ENCODE measurements at regions not wholly inside any gene's neighbourhood (a gene's known extent, or its start where the extent isn't known, plus 50 kb on each side); places are given as distances from the start of the nearest gene placed in this dataset.
"Not testable (repeated sequence)": the region's sequence is repeated elsewhere in the genome, so short reads cannot be mapped to it uniquely, and the experiment has no call there.

DNA sequence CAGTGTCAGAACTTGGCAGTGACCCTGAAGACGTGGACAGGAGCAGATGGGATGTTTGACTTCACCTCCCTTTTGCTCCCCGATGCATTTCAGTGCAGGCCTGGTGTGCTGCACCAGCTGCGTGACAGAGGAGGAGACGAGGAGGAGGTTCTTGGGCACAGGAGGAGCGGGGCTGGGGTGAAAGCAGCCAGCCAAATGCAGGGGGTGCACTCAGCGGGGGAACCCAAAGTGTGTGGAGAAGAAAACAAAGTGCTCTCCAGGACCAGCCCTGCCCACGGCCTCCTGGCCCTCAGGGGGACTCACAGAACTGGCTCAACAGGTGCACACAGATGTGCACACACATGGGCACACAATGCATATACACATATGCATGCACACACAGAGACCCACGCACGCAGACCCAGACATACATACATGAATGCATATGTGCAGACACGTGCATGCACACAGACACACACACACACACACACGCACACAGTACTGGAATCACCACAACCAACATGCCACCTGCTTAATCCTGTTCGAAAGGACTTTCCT, 91.7 kb upstream of the SFSWAP start:
- DNase-seq: no peak
- Histone ChIP-seq H3K27ac (no peak overlapping the region), H3K4me3 (no peak overlapping the region), H3K9me3 (replicated peaks) (no peaks in the 10 kb centered on the region), H3K27me3 (no peaks in the 10 kb centered on the region), H3K36me3 (no peaks in the 10 kb centered on the region), H3K4me1 (peaks cover 43% of the 10 kb centered on the region)

- no peak overlapping the region for H3K27ac ChIP-seq
- no peaks in the 10 kb centered on the region for H3K36me3 ChIP-seq
- H3K4me1 ChIP-seq: peaks cover 40% of the 10 kb centered on the region
- no peaks in the 10 kb centered on the region for H3K27me3 ChIP-seq
- DNase-seq: no peak
- no peaks in the 10 kb centered on the region for H3K9me3 ChIP-seq (replicated peaks)
- H3K4me3 ChIP-seq: no peak overlapping the region
Measured at GRCh38 chr12:131619736-131620506, 91.0 kb upstream of the SFSWAP start.

GRCh38 chr12:131620520-131620919, 90.4 kb upstream of the SFSWAP start:
- H3K27ac ChIP-seq: peak overlapping the region; percentile 91
- H3K9me3 ChIP-seq (replicated peaks): no peaks in the 10 kb centered on the region
- H3K36me3 ChIP-seq: no peaks in the 10 kb centered on the region
- peak overlapping the region; percentile 52 for H3K4me3 ChIP-seq
- DNase-seq: peak; percentile 65 to 83
- H3K27me3 ChIP-seq: no peaks in the 10 kb centered on the region
- peaks cover 38% of the 10 kb centered on the region for H3K4me1 ChIP-seq

DNA sequence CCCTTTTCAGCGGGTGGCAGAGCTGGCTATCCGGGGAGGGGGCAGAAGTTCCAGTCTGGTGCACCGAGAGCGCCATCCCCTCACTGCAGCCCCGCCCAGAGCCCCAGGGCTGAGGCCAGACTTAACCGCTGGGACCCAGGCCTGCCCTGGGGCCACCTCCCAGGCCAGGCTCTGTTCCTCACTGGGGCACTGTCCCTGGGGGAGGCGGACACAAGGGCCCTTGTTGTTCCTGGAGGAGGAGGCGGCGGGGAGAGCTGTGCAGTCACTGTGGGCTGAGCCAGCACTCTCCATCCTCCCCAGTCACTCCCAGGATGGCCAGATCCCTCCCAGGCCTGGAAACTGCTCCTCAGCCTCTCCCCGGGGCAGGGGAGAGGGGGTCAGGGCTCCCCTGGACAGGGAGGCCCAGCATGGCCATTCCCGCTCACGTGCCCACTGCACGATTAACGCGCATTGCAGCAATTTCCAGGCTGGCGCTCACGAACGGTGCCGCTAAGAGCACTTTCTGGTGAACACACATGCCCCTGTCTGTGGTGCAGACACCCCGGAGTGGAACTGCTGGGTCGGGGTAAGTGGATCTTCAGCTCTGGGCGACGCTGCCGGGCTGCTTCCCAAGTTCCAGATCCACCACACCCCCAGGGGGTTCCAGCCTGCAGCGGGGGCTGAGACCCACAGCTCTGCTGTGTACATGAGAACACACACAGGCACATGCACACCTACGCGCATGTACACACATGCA, 89.8 kb upstream of the SFSWAP start:
- H3K27me3 ChIP-seq: no peaks in the 10 kb centered on the region
- peak; percentile 67 to 73 for DNase-seq

GRCh38 chr12:131621701-131622421, 89.0 kb upstream of the SFSWAP start:
- Histone ChIP-seq H3K4me3 (peak overlapping the region; percentile 52), H3K27ac (peak overlapping the region; percentile 91), H3K9me3 (replicated peaks) (no peaks in the 10 kb centered on the region), H3K36me3 (no peaks in the 10 kb centered on the region), H3K4me1 (peaks cover 30% of the 10 kb centered on the region), H3K27me3 (no peaks in the 10 kb centered on the region)
- peak; percentile 95 for DNase-seq

More for the DNA sequence above, 89.8 kb upstream of the SFSWAP start:
- Histone ChIP-seq H3K36me3 (no peaks in the 10 kb centered on the region), H3K27ac (peak overlapping the region; percentile 91), H3K4me3 (peak overlapping the region; percentile 52), H3K9me3 (replicated peaks) (no peaks in the 10 kb centered on the region), H3K4me1 (peaks cover 37% of the 10 kb centered on the region)

GRCh38 chr12:131622422-131622955, 88.4 kb upstream of the SFSWAP start:
- no peaks in the 10 kb centered on the region for H3K36me3 ChIP-seq
- DNase-seq: no peak
- peaks cover 30% of the 10 kb centered on the region for H3K4me1 ChIP-seq
- H3K27ac ChIP-seq: peak overlapping the region; percentile 91
- H3K4me3 ChIP-seq: no peak overlapping the region
- H3K9me3 ChIP-seq (replicated peaks): no peaks in the 10 kb centered on the region
- H3K27me3 ChIP-seq: no peaks in the 10 kb centered on the region

- not testable (repeated sequence) for H3K36me3 ChIP-seq; H3K4me3 ChIP-seq; H3K27me3 ChIP-seq; H3K9me3 ChIP-seq (replicated peaks)
- Histone ChIP-seq H3K4me1 (peaks cover 30% of the 10 kb centered on the region), H3K27ac (peak overlapping the region; percentile 72)
- DNase-seq: peak; percentile 46 to 61
Measured at GRCh38 chr12:131623404-131624368, 87.2 kb upstream of the SFSWAP start.

GRCh38 chr12:131624369-131624739, 86.5 kb upstream of the SFSWAP start:
- H3K27me3 ChIP-seq; H3K9me3 ChIP-seq (replicated peaks); H3K36me3 ChIP-seq; H3K4me3 ChIP-seq: not testable (repeated sequence)
- Histone ChIP-seq H3K4me1 (peaks cover 30% of the 10 kb centered on the region), H3K27ac (peak overlapping the region; percentile 72)
- peak; percentile 71 to 75 for DNase-seq

GRCh38 chr12:131624756-131625501, 86.0 kb upstream of the SFSWAP start:
- peaks cover 30% of the 10 kb centered on the region for H3K4me1 ChIP-seq
- DNase-seq: peak; percentile 86 to 93
- not testable (repeated sequence) for H3K9me3 ChIP-seq (replicated peaks); H3K4me3 ChIP-seq; H3K36me3 ChIP-seq; H3K27me3 ChIP-seq
- H3K27ac ChIP-seq: peak overlapping the region; percentile 72

DNA sequence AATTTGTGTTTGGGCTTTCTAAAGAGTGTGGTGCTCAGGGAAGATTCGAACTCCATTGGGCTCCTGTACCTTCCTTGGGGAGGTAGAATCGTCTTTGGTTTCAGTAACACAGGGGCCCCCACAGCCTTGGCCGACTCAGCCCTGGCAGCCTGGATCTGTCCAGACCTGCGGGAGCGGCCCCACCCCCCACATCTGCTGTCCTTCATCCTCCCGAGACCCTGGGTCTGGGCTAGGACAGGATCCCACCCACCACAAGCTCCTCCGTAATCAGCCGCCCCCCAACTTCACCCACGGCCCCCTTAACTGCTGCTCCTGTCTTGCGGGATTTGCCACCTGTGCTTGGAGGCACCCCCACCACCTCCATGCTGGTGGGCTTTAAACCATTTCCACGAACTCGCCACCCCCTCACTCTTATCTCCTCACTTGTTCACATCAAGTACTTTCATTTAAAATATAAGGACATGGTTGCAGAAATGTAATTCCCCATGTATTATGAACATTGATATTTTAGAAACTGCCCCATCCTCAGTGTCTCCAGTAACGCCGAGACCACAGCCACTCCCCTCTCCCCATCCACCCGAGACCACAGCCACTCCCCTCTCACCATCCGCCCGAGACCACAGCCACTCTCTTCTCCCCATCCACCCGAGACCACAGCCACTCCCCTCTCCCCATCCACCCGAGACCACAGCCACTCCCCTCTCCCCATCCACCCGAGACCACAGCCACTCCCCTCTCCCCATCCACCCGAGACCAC, 84.7 kb upstream of the SFSWAP start:
- peaks cover 21% of the 10 kb centered on the region for H3K4me1 ChIP-seq
- not testable (repeated sequence) for H3K9me3 ChIP-seq (replicated peaks); H3K36me3 ChIP-seq; DNase-seq; H3K4me3 ChIP-seq; H3K27me3 ChIP-seq
- H3K27ac ChIP-seq: peak overlapping the region; percentile 72

GRCh38 chr12:131627151-131628022, 83.5 kb upstream of the SFSWAP start:
- H3K27me3 ChIP-seq; H3K27ac ChIP-seq; H3K4me3 ChIP-seq; H3K36me3 ChIP-seq; H3K9me3 ChIP-seq (replicated peaks): not testable (repeated sequence)
- peaks cover 21% of the 10 kb centered on the region for H3K4me1 ChIP-seq
- peak; percentile 33 to 54 for DNase-seq
